GM18951 (cell line): ENCODE measurements at regions not wholly inside any gene's neighbourhood (a gene's known extent, or its start where the extent isn't known, plus 50 kb on each side); places are given as distances from the start of the nearest gene placed in this dataset.
"Not testable (repeated sequence)": the region's sequence is repeated elsewhere in the genome, so short reads cannot be mapped to it uniquely, and the experiment has no call there.

Experiments used
- POLR2A ChIP-seq: IDR thresholded peaks from 4 replicates; pipeline ENCODE4 v1.6.1; 2011; ENCODE audit warnings: mild to moderate bottlenecking; ENCODE audit not compliant: insufficient read length, insufficient read depth; ENCODE audit errors: extremely low read depth
- in situ Hi-C: fragments of 300-500 bp; cut with MboI; formaldehyde crosslinking; loops from one replicate; pipeline ENCODE4 v1.12.0; 2022; ENCODE audit warnings: low sequenced_read_pairs, mixed read lengths, inconsistent platforms; ENCODE audit not compliant: unreplicated experiment

DNA sequence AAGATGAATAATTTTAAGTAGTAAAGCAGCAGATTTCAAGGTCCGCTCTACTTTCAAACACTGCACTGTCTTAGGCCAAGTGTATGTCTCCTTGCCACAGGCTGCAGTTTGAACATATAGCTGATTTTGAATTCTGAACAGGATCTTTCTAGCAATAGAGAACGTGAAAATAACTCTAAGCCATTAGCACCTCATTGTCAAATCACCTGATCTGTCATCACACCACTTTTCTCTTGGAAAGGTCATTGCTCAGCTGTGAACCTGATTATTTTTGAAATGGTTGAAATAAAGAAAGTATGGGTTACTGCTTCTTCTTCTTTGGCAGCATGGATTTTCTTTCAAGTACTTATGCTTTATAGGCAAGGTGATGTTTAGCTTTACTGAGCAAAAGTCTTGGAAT, 357.0 kb upstream of the RORB start:
- in situ Hi-C loops: no loop called here
- no peak for TF ChIP-seq POLR2A

DNA sequence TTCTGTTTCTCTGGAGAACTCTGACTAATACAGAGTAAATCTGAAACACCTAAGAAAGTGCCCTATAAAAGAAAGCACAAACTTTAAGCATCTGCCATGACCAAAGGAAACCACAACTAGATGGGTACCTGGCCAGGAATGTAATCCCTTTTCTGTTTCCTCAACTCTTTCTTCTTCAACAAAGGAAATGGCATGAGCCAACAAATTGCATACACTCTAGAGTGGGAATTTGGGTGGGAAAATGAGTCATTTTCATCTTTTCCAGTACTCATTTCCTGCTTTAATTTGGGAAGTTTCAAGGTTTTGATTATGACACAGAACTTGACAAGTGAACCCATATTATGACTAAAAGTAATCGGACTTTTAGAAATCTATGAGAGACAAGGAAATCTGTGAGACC, 349.2 kb upstream of the RORB start:
- TF ChIP-seq POLR2A: no peak
- in situ Hi-C loops: no loop called here

DNA sequence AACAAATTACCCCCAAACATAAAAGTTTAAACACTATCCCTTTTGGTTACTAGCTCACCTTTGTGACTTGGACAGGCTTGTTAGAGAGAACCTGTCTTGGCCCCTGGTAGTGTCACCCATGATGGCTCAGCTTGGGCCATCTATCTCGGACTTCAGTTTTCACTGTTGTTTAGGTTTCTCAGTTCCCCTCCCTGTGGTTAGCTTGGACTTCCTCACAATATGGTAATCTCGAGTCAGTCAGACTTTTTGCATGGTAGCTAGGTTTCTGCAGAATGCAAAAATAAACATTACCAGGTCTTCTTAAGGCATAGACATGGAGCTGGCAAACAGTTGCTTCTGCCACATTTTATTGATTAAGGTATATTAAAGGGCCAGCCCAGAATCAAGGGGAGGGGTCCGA, 324.3 kb upstream of the RORB start:
- TF ChIP-seq POLR2A: no peak
- in situ Hi-C loops: no loop called here

- no peak for TF ChIP-seq POLR2A
- in situ Hi-C loops: no loop called here
Observed at GRCh38 chr9:74173284-74173683, 323.9 kb upstream of the RORB start.

- in situ Hi-C loops: not testable (repeated sequence)
Observed at GRCh38 chr9:74197771-74198170, 299.4 kb upstream of the RORB start.

GRCh38 chr9:74205056-74205455, 292.1 kb upstream of the RORB start:
- in situ Hi-C loops: no loop called here
- TF ChIP-seq POLR2A: no peak

GRCh38 chr9:74218385-74219063, 278.6 kb upstream of the RORB start:
- in situ Hi-C loops: no loop called here

DNA sequence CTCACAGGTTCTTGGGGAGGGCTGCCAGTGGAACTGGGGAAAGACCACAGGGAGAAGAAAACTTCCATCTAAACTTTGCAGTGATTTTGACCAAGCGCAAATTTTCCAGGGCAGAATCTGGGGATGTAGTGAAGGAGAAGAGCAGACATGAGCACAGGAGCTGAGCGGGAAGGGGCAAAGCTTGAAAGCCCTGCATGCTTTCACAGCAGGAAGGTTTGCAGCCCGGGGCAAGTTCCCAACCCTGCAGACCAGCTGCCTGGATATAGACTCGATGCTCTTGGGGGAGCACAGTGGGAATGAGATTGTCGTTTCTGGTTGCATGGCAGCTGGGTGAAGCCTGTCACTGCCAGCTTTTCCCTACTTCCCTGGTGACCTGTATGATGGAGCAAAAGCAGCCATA, 276.8 kb upstream of the RORB start:
- TF ChIP-seq POLR2A: no peak
- in situ Hi-C loops: no loop called here

More at GRCh38 chr9:74218385-74219063, 278.6 kb upstream of the RORB start:
- TF ChIP-seq POLR2A: no peak

DNA sequence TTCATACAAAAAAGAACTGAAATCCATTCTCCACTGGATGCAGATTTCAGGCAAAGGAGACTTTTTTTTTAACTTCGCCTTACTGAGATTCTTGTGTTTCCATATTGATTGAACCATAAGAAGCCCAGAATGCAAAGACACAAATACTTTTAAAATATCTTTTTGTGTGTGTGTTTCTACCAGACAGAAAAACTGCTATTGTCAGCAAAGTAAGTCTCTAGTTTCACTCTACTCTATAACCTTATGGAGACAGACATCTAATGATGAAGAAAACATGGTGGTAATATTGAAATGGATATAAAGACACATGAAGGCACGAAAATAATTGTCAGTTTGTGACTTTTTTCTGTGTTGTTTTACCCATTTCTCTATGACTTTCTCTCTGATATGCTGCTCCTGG, 260.3 kb upstream of the RORB start:
- in situ Hi-C loops: no loop called here
- TF ChIP-seq POLR2A: no peak

DNA sequence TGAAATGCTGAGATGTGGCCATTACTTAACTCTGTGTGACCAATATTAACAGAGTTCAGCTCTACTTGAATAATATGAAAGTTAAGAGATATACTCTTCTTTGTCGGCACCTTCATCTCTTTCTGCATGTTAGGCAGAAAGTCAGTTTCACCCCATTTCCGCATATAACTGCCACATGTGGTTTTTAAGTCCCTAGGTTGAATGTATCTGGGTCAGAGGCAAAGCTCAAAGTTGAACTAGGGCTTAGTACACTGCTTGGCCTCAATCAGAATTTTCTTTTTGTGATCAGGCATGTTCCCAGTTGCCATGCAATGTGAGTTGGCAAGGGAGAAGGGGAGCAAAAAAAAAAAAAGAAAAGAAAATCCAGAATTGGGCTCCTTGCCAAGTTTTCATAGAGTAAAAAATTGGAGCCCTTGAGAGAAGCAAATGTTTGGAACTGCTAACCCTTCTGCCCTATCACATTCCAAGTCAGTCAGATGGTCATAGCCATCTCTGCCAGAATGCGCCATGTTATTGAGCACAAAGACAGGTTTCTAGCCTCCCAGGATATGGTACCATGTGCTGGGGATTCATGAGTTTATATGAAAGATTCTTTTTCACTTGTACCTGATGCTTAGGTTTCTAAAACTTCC, 251.2 kb upstream of the RORB start:
- in situ Hi-C loops: no loop called here

GRCh38 chr9:74255489-74255984, 241.6 kb upstream of the RORB start:
- no peak for TF ChIP-seq POLR2A

More for the DNA sequence above, 251.2 kb upstream of the RORB start:
- TF ChIP-seq POLR2A: no peak

DNA sequence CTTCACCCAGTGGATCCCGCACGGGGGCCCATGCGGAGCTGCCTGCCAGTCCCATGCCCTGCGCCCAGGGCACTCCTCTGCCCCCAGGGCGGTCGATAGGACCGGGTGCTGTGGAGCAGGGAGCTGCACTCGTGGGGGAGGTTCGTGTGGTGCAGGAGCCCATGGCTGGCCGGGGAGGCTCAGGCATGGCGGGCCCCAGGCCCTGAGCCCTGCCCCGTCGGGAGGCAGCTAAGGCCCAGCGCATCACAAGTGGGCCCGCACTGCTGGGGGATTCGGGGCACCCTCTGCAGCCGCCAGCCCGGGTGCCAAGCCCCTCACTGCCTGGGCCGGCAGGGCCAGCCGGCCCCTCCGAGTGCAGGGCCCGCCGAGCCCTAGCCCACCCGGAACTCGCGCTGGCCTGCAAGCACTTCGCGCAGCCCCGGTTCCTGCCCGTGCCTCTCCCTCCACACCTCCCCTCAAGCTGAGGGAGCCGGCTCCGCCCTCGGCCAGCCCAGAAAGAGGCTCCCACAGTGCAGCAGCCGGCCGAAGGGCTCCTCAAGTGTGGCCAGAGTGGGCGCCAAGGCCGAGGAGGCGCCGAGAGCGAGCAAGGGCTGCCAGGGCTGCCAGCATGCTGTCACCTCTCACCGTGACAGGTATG, 221.1 kb upstream of the RORB start:
- no peak for TF ChIP-seq POLR2A

More at GRCh38 chr9:74255489-74255984, 241.6 kb upstream of the RORB start:
- in situ Hi-C loops: no loop called here

DNA sequence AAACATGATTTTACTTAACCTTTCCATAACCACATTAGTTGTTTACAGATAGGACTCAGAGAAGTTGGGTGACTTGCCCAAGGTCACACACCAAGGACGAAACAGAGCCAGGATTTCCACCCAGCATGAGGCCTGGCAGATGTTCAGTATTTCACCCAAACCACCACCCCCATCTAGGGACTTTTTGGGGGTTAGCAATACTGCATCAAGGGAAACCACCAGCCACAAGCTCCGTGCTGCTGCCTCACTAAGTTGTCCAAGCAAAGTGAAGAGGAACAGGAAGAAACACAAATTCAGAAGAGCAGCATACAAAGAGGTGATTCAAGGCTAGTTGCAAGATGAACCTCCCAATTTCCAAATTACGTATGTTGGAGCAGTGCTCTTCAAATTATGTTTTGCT, 219.6 kb upstream of the RORB start:
- in situ Hi-C loops: no loop called here
- TF ChIP-seq POLR2A: no peak

More for the DNA sequence above, 221.1 kb upstream of the RORB start:
- in situ Hi-C loops: no loop called here

DNA sequence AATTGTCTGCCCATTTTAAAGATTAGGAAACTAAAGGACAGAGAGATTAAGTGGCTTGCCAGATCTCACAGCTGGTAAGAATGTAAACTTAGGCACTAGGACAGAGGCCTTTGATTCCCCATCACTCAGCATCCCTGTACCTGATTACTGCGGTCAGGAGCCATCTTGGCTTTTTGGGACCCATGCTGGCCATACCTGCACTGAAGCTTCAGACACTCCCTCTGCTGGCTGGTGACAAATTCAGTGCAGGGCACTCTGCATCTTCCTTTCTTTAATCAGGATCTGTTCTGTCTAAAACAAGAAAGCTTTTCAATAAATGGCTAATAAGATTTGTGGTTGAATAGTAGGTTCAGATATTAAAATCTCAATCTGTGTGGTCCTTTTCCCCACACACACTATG, 215.5 kb upstream of the RORB start:
- in situ Hi-C loops: no loop called here
- no peak for TF ChIP-seq POLR2A
